NCI-H69 (cell line): ENCODE measurements at regions not wholly inside any gene's neighbourhood (a gene's known extent, or its start where the extent isn't known, plus 50 kb on each side); places are given as distances from the start of the nearest gene placed in this dataset.

ENCODE experiments used
- DNase-seq: peaks from one replicate; lab custom pipeline; 2025; lab: John Stamatoyannopoulos, UW

DNA sequence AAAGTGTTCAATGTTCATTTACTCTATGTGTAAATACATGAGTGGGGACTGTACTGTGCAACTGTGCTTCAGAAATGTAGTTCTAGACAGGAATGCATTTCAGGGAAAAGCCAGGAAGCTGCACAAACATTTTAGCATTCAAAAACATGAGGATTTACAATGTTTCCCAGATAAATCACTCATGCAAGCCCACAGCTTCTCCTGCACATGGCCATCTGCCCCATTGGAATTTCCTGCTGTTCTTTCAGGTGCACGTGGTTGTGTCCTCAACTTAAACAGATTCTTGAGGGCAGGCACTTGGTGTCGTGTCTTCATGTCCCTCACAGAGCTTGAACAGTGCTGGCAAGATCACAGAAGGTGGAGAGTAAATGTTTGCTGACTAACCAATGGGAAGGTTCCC is 101.5 kb downstream of the UNC5CL start:
- DNase-seq = no peak

DNA sequence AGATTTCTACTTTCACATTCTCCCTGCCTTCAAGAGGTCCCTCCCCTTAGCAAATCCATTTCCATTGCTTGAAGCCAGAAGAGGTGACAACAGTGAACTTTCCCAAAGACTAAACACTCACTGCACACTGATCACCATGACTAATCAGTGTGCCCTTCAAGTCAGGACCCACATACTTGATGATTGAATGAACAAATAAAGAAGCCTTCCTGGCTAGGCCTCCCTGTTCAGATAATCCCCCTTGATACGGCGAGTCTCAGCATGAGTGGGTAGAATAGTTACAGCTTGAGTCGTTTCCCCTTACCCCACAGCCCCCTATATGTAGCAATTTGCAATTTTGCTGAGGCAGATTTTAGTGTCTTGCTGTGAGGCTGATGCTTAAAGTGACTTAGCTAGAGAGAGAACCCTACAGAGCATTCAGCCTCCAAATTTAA is 102.2 kb downstream of the UNC5CL start:
- no peak for DNase-seq

DNA sequence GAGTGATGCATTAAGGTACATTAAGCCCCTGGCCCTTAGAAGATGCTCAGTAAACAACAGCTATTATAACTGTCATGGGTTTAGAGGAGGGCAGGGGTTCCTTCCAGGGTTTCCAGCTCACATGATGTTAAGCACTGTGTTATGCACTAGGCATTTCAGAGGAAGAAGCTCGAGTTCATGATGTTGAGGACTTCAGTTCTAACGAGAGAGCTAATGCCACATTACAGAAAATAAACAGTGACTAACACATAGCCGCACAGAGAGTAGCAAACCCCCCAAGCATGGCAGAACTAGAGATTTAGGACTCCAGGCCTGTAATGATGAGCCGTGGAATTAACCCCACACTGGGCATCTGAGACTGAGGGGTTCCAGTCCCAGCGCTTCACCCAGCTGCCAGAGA is 105.2 kb downstream of the UNC5CL start:
- no peak for DNase-seq

DNA sequence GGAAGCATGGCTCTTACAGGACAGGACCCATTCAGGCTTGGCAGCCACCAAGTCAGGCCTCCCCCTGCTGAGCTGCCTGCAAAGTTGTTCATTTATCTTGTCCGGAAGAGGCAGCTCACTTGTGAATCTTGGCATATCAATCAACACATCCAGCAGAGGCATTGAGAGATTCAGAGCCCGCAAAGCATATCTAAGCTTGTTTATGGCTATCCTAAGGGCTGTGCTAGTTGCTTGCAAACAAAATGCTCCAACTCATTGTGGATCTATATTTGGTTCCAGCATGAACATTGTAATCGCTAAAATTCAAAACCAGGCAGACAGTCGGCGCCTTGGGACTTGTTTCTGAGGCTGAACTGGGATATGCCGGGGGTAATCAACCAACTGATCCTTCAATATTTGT is 106.1 kb downstream of the UNC5CL start:
- no peak for DNase-seq

DNA sequence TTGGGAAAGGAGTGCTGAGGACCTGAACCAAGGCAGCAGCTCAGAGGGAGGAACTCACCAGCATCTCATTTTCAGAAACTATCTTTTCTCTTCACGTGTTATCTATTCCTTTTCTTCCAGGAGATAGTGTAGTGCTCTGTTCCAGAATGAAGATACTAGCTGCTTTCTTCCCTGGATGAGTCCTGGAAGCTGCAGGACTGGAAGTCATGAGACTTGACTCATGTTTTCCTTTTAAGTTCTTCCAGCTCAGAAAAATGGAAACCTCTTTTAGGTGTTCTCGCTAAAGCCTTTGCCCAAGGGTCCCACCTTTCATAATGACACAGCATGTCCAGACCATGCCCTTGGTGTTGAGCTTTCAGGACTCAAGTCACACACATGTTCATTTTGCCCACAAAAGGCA is 106.7 kb downstream of the UNC5CL start:
- DNase-seq = no peak

DNA sequence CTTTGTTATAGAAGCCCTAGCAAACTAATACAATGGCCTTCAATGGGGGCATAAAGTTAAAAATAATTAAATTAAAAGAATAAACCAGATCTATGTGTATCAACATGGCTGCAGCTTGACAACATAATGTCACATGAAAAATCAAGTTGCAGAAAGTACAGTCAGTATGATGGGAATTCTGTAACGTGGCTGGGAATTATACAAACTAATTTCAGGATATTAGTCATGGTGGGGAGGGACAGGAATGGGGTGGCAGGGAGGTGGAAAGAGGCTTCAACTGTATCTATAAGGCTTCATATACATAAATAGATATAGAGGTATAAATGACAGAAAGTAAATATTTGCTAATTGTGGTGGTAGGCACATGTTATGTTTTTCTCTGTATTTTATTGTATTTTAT is 107.1 kb downstream of the UNC5CL start:
- no peak for DNase-seq

DNA sequence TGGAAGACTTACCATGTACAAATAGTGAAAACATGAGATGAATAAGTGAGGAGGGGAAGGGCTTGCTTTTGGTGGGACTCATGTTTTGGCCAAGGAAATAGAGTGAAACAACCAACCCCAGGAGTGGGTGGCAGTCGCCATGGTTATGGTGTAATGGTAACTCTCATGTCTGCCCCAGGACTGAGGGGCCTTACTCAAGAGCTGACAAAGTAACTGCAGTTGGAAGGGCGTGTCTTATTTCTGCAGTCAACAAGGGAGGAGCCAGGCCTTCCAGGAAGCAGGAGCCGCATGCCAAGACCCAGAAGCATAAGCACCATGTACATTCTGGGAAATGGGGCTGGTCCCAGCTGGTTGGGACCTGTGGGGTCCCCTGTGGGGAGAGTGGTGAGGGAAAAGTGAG is 108.5 kb downstream of the UNC5CL start:
- DNase-seq = no peak

DNA sequence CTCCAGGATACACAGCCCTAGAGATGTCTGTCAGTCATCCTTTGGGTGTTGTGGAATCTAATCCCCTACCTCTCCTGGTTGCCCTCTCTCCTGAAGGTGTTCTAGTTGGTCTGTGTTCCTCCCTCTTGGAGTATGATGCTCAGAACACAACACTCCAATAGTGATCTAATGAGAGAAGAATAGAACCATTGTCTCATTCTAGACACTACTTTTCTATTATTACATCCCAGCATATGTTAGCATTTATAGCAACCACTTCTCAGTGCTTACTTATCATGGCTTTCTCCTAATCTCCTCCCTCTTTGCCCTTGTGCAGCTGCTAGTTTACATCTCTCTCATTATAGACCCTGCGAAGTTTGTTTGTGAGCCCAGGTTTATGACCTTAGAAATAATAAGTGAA is 109.0 kb downstream of the UNC5CL start:
- DNase-seq = no peak

DNA sequence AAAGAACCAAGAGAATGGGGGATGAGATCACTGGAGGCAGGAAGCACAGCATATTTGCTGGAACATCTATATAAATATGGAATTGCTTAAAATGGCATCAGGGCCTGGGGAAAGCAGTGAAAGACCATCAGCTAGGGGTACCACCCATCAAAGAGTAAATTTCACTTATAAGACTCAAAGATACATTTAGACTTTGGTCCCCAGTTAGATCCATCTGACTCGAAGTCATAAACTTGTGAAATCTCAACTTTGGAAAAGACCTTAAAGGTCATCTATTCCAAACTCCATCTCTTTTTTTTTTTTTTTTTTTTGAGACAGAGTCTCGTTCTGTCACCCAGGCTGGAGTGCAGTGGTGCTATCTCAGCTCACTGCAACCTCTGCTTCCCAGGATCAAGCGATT is 109.8 kb downstream of the UNC5CL start:
- no peak for DNase-seq

DNA sequence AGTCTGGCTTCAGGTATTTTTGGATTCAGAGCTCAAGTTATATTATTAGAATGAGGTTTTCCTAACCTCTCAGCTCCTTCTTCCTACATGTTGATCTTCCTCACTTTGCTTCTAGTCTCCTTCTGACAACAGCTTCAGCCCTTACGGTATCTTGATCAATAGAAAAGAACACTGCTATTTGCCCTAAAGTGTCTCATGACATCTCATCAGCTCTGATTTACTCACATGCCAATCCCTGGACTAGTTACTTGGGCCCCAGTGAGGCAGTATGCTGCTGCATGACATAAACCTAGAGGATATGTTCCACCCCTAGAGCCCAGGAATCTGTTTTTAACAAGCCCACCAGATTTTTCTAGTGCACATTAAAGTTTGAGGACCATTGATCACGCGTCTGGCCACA is 110.3 kb downstream of the UNC5CL start:
- no peak for DNase-seq

DNA sequence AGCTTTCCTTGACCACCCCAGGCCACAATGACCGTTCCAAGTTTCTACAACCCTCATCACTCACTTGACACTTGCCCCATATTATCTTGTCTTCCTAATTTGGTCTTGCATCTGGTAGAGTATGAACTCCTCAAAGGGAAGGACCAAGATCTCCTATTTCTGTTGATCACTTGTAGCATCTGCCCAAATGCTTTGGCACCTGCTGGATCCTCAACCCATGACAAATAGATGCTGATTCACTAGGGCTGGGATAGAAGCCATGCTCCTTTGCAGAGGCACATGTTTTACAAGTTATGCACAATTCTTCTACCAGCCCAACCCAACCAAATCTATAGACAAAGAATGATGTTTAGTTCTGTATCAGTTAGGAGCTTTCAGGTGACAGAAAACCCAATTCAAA is 110.7 kb downstream of the UNC5CL start:
- DNase-seq = no peak

DNA sequence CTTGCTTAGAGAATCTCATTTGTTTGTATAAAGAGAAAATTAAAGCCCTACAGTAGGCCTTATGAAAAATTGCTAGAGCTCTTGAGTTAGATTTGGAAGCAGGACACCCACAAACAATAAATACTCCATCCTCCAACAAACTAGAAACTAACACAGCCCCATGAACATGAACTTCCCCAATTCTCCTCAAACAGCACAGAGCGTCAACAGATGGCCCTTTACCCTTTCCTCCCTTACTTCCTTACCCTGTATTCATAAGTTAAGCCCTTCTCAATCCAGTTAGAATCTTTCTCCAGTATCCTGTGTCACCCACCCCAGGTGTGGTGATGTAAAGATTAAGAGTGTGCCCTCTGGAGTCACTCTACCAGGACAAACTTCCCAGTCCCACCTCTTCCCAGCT is 113.7 kb downstream of the UNC5CL start:
- no peak for DNase-seq

DNA sequence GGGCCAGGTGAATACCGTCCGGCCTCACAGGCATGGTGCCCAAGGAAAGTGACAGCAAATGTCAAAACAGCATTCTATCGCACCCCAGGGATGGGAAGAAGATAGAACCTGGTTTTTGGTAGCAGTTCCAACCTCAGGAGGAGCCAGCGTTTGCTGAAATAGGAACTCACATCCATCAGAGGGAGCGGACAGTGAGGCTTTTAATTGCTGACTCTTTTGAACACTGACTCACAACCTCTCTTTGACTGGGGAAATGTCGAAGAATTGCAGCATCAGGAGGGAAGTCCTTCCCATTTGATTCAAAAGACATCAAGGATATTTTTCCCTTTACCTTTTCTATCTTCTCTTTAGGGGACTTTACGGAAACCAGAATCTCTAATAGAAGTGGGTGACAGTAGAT is 114.2 kb downstream of the UNC5CL start:
- no peak for DNase-seq

DNA sequence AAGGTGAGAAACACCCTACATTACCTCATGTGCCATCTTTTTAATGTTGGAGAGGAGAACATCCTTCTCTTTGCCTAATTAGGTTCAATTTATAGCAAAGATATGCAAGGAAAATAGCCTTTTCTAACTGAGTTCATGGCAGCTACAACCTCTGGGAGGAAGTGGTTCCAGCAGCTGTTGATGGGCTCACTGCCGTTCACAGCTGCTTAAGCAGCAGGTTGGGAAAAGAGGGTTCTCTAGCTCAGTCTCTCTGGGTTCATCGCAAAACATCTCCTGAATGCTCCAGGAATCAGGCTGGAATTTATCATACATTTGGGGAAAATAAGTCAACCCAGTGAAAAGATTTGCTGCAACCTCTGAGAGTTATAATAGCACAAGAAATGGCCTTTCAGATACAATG is 115.1 kb downstream of the UNC5CL start:
- DNase-seq = no peak

DNA sequence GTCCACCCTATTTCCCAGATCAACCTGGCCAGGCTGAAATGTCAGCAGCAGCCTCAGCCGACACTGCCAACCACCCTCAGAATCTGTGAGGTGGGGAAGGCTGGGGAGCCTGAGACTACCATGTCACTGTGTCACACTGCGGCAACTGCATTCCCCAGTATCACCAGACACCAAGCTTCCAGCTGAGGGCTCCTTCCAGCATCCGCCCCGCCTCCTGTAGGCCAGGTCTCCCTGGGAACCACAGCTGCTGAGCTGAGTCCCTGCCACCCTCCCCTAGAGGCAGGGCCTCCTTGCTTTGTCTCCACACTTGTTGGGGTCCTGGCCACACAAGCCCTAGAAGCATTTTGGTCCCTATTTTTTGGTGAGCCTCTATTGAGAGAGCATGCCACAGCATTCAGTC is 115.7 kb downstream of the UNC5CL start:
- peak; percentile 31 for DNase-seq

DNA sequence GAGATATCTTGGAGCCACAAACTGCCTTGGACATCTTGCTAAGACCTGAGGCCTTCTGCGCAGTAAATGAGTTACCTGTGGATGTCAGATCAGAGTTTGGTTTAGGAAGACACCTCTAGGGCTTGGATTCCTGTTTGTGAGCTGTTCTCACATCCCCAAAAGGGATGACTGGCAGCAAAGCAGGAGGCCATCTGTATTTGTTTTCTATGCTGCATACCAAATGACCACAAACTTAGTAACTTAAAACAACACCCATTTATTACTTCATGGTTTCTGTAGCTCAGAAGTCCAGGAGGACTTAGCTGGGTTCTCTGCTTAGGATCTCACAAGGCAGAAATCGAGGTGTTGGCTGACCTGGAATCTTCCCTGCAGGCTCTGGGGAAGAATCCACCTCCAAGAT is 116.7 kb downstream of the UNC5CL start:
- DNase-seq = no peak

DNA sequence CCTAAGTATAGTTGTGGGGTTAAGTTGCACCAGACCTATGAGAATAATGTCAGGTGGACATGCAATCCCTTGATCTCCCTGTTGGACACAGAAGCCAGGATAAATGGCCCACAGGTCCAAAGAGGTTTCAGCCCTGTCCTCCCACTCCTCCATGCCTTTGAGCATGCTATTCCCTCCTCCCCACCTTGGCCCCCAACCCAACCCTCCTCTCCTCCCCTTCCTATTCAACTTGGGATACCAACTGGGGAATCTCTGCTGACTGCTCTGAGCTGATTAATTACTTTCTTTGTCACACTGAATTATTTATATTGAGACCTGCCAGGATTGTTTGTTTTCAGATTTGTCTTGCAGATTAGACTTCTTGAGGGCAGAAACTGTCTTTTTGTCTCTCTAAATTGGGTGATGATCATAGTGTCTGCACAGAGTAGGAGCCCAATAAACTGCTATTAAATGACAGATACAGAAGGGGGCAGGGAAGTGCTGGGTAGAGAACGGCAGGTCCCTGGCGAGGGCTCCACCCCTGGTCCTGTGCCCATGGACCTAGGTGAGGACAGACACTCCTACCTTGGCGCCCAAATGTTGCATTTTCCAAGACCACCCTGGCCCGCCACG is 120.9 kb downstream of the UNC5CL start:
- DNase-seq = peak; percentile 68

DNA sequence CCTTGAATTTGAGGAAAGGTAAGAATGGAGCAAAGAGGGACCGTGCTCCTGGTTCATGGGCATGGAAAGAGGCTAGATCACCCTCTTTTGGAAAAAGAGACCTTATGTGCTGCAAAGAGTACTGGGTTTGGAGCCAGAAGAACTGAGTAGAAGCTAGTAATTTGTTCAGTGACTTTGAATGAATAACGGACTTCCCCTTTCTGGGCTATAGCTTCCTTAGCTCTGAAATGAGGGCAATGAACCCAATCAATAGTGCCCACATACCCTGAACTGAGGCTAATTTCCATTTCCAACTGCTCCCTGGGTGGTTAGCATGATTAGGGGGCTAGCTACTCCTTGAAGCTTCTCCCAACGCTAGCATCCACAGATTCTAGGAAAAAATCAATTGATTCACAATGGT is 121.4 kb downstream of the UNC5CL start:
- no peak for DNase-seq

DNA sequence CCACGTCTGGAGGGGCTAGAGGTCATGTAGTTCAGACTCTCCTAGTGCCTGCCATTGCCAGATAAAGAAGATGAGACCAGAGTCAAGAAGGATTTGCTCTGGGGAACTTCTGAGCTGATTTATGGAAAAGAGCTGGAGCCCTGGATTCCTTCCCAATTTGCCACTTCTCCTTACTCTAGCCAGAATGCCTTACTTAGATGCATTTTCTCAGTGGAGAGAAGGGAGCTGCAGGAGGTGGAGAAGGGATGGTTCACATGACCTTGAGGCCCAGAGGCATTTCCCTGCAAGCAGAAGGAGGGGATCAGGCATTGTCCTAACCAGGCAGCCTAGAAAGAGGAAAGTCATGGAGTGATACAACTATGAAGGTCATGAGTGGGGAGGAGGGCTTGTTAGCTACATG is 122.2 kb downstream of the UNC5CL start:
- DNase-seq = no peak

DNA sequence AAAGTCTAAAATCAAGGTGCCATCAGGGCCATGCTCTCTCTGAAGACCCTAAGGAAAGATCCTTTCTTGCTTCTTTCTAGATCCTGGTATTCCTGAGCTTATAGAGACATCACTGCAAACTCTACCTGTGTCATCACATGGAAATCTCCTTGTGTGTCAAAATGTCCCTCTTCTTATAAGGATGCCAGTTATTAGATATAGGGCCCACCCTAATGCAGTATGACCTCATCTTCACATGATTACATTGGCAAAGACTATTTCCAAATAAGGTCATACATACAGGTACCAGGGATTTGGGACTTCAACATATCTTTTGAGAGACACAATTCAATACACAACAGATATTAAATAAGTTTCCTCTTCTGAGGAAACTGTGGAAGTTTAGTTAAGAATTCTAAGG is 123.9 kb downstream of the UNC5CL start:
- no peak for DNase-seq

DNA sequence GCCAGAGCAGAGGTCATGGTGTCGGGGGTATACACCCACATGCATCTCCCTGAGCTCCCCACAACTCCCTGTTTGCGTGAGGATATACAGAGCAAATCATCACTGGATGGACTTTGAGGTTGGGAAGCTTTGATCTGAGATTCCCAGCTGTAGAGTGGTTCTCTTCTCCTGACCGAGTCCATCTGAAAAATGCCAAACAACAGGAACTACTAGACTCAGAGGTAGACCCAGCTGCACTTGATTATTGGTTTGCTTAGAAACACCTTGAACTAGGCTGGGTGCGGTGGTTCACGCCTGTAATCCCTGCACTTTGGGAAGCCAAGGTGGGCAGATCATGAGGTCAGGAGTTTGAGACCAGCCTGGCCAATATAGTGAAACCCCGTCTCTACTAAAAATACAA is 125.0 kb downstream of the UNC5CL start:
- DNase-seq = no peak

DNA sequence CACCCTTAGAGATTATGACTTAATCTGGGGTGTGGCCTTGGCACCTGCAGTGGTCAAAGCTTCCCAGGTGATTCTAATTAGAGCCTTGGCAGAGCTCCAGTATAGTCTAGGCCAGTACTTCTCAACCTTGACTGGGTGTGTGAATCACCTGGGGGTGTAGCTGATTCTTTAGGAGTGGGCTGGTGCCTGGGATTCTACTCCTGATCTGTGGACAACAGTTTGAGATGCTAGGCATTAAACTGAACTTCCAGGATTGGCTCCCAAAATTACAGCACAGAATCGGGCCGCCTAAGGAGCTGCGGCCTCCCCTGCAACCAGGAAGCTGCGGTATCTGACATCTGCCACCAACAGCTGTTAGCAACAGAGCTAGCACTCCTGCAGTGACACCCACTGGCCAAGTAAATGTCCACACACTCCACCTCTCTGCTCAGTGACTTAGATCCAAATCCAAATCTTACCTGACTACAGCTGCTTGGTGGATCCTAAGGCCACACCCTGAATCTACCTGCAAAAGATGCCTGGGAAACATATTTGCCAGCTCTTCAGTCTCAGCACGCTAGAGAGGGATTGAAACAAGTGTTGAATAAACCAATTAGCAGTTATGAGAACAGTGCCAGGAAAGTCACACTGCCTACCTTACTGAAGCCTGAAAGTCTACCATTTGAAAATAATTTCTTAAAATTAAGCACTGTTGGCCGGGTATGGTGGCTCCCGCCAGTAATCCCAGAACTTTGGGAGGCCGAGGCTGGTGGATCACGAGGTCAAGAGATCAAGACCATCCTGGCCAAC is 126.7 kb downstream of the UNC5CL start:
- DNase-seq = peak; percentile 98

DNA sequence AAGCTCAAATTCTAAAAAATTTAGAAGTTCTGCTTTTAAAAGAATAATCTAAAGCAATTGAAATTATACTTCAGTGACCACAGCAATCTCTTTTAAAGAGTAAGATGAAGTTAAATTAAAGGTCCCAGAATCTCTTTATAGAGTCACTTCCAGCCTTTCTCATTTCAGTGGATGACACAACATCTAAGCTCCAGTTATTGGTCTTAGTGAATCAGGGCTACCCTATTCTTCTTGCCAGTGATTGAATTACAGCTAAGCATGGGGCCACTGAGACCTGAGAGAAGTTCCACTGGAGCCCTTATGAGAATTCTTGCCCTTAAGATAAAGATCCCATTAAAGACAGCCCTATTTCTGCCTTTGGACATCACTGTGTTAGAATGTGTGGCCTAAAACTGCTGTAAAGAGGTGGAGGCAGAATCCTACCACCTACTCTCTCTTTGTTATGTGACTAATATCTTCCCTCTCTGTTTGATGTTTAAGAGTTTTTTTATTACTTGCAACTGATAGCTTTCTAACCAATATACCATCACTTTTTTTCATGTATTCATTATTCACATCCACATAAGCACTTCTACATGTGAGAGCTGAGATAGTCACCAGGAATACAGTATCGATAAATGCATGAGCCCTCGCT is 128.6 kb downstream of the UNC5CL start:
- DNase-seq = no peak

DNA sequence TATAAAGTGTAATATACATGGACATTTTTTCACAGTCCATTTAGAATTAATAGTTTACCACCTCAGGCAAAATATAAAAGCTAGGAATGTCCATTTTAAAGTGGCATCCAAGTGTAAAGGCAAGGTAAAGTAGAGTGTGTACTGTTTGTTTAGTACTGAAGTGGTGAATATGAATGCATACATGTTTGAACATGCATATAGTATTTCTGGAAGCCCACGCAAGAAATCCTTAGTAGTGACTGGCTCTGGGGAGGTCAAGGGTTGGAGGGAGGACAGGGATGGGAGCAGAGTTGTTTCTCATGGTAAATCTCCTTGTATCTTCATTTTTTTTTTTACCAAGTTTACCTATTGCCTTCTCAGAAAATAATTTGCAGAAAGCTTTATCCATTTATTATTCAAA is 129.2 kb downstream of the UNC5CL start:
- DNase-seq = peak; percentile 37
